ENCODE measurements at regions not wholly inside any gene's neighbourhood (a gene's known extent, or its start where the extent isn't known, plus 50 kb on each side); places are given as distances from the start of the nearest gene placed in this dataset.
A peak's percentile ranks its signal among the peaks of the same experiment; 100 is the strongest.

DNA sequence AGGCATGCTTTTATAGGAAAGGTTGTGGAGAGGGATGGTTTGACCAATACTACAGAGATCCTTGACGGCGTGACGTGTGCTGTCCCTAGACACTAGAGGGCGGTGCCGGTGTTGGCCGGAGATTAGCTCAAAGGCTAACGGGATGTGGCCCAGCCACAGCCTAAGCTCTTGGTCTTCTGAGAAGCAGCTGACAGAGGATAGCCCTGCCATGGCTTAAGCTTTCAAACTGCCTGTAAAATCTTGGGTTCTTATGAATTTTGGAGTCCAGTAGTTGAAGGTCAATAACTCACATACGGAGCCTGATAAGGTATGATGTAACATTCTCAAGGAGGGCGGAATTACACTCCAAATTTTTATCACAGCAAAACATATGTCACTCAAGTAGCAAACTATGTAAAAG lies 515.7 kb upstream of the ATXN7L3B start:
- peak; percentile 71 for TF ChIP-seq RAD21 (IDR thresholded peaks at IDR 0.05; ENCODE audit: low read depth)
- no peak for TF ChIP-seq EP300 (IDR thresholded peaks at IDR 0.05; ENCODE audit: borderline replicate concordance)

GRCh38 chr12:74031045-74031444 lies 506.6 kb upstream of the ATXN7L3B start:
- TF ChIP-seq FOXM1 (IDR thresholded peaks at IDR 0.05; ENCODE audit: borderline replicate concordance, low read depth) = no peak
- TF ChIP-seq REST (IDR thresholded peaks at IDR 0.05; ENCODE audit: low read depth) = no peak
- no peak for TF ChIP-seq CEBPB (IDR thresholded peaks at IDR 0.05)
- TF ChIP-seq NFIC (IDR thresholded peaks at IDR 0.05) = no peak
- TF ChIP-seq, protein P1, sequence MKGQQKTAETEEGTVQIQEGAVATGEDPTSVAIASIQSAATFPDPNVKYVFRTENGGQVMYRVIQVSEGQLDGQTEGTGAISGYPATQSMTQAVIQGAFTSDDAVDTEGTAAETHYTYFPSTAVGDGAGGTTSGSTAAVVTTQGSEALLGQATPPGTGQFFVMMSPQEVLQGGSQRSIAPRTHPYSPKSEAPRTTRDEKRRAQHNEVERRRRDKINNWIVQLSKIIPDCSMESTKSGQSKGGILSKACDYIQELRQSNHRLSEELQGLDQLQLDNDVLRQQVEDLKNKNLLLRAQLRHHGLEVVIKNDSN (IDR thresholded peaks at IDR 0.05) = no peak
- no peak for TF ChIP-seq EGR1 (IDR thresholded peaks at IDR 0.05)
- TF ChIP-seq EP300 (IDR thresholded peaks at IDR 0.05; ENCODE audit: borderline replicate concordance) = no peak
- TF ChIP-seq TEAD4 (IDR thresholded peaks at IDR 0.05) = no peak
- no peak for TF ChIP-seq TAF1 (IDR thresholded peaks at IDR 0.05; ENCODE audit: low read depth)
- no peak for TF ChIP-seq CREB1 (IDR thresholded peaks at IDR 0.05; ENCODE audit: low read depth)
- TF ChIP-seq RAD21 (IDR thresholded peaks at IDR 0.05; ENCODE audit: low read depth) = no peak
- no peak for TF ChIP-seq YY1 (IDR thresholded peaks at IDR 0.05; ENCODE audit: low read depth)
- no peak for TF ChIP-seq ZBTB7A (IDR thresholded peaks at IDR 0.05; ENCODE audit: low read depth)
- TF ChIP-seq MAX (IDR thresholded peaks at IDR 0.05) = no peak
- no peak for TF ChIP-seq TCF12 (IDR thresholded peaks at IDR 0.05; ENCODE audit: low read depth)

- no peak for TF ChIP-seq TEAD4 (IDR thresholded peaks at IDR 0.05)
Measured at GRCh38 chr12:74033531-74033930, 504.1 kb upstream of the ATXN7L3B start.

GRCh38 chr12:74043343-74043742 lies 494.3 kb upstream of the ATXN7L3B start:
- no peak for TF ChIP-seq CEBPB (IDR thresholded peaks at IDR 0.05)
- TF ChIP-seq RAD21 (IDR thresholded peaks at IDR 0.05; ENCODE audit: low read depth) = no peak
- TF ChIP-seq, protein P1 (IDR thresholded peaks at IDR 0.05) = no peak
- no peak for TF ChIP-seq NFIC (IDR thresholded peaks at IDR 0.05)
- TF ChIP-seq TCF12 (IDR thresholded peaks at IDR 0.05; ENCODE audit: low read depth) = no peak

DNA sequence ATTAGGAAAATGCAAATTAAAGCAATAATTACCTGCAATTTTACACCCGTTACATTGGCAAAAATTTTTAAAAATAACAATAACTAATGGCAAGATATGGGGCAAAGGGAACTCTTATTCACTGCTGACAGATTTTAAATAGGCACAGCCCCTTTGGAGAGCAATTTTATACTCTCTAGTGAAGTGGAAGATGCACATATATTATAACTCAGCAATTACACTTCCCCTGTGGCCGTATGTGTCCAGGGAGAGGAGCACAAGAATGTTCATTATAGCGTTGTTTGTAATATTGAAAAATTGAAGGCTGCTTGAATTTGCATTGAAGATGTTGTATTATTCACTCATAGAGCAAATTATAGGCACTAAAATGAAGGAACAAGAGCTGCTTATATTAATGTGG lies 488.3 kb upstream of the ATXN7L3B start:
- TF ChIP-seq EP300 (IDR thresholded peaks at IDR 0.05; ENCODE audit: borderline replicate concordance) = no peak
- no peak for TF ChIP-seq TAF1 (IDR thresholded peaks at IDR 0.05; ENCODE audit: low read depth)
- TF ChIP-seq REST (IDR thresholded peaks at IDR 0.05; ENCODE audit: low read depth) = no peak
- TF ChIP-seq, protein P1 (IDR thresholded peaks at IDR 0.05) = no peak
- TF ChIP-seq ZBTB7A (IDR thresholded peaks at IDR 0.05; ENCODE audit: low read depth) = no peak
- no peak for TF ChIP-seq EGR1 (IDR thresholded peaks at IDR 0.05)
- TF ChIP-seq CREB1 (IDR thresholded peaks at IDR 0.05; ENCODE audit: low read depth) = no peak
- TF ChIP-seq TCF12 (IDR thresholded peaks at IDR 0.05; ENCODE audit: low read depth) = no peak
- no peak for TF ChIP-seq RAD21 (IDR thresholded peaks at IDR 0.05; ENCODE audit: low read depth)
- TF ChIP-seq CEBPB (IDR thresholded peaks at IDR 0.05) = no peak
- no peak for TF ChIP-seq TEAD4 (IDR thresholded peaks at IDR 0.05)
- TF ChIP-seq FOXM1 (IDR thresholded peaks at IDR 0.05; ENCODE audit: borderline replicate concordance, low read depth) = no peak
- TF ChIP-seq MAX (IDR thresholded peaks at IDR 0.05) = no peak
- no peak for TF ChIP-seq NFIC (IDR thresholded peaks at IDR 0.05)
- TF ChIP-seq YY1 (IDR thresholded peaks at IDR 0.05; ENCODE audit: low read depth) = no peak

DNA sequence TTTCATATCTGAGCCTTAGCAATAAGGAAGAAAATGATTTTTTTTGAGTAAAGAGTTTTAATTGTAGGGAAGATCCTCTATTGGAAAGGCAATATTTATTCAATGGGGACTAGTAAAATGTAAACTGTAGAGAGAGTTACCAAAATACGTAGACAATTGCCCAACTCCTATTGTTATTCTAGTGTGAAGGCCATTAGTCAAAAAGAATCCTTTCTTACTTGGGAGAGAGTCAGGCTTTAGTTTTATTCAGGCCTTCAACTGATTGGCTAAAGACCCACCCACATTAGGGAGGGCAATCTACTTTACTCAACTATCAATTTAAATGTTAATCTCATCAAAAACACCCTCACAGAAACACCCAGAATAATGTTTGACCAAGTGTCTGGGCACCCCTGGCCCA lies 485.8 kb upstream of the ATXN7L3B start:
- TF ChIP-seq REST (IDR thresholded peaks at IDR 0.05; ENCODE audit: low read depth) (no peak), TAF1 (IDR thresholded peaks at IDR 0.05; ENCODE audit: low read depth) (no peak), CREB1 (IDR thresholded peaks at IDR 0.05; ENCODE audit: low read depth) (no peak), NFIC (IDR thresholded peaks at IDR 0.05) (no peak), FOXM1 (IDR thresholded peaks at IDR 0.05; ENCODE audit: borderline replicate concordance, low read depth) (no peak), YY1 (IDR thresholded peaks at IDR 0.05; ENCODE audit: low read depth) (no peak), EP300 (IDR thresholded peaks at IDR 0.05; ENCODE audit: borderline replicate concordance) (no peak), CEBPB (IDR thresholded peaks at IDR 0.05) (no peak), RAD21 (IDR thresholded peaks at IDR 0.05; ENCODE audit: low read depth) (no peak), TEAD4 (IDR thresholded peaks at IDR 0.05) (no peak), TCF12 (IDR thresholded peaks at IDR 0.05; ENCODE audit: low read depth) (no peak), EGR1 (IDR thresholded peaks at IDR 0.05) (no peak), ZBTB7A (IDR thresholded peaks at IDR 0.05; ENCODE audit: low read depth) (no peak), MAX (IDR thresholded peaks at IDR 0.05) (no peak)
- TF ChIP-seq, protein P1 (IDR thresholded peaks at IDR 0.05) = no peak

All from Ishikawa (cell line).